Stimulated activated naive CD8-positive, alpha-beta T cell treated with anti-CD3 and anti-CD28 coated beads, Interleukin-15, amount 100 ng/mL, for 72 hours (primary cell): ENCODE measurements at regions not wholly inside any gene's neighbourhood (a gene's known extent, or its start where the extent isn't known, plus 50 kb on each side); places are given as distances from the start of the nearest gene placed in this dataset.

Source experiments
- ATAC-seq: fragments of 150-1000 bp; cut with Tn5 transposase; 2 replicates; pipeline ENCODE4 v1.10.0; 2021; ENCODE audit warnings: mild to moderate bottlenecking, moderate library complexity
- DNase-seq, 2 donors: peaks; one replicate each; pipeline ENCODE4 v3.0.0; 2021 to 2022
- H3K27ac Mint-ChIP-seq, 2 donors: one replicate each; pipeline ENCODE4 v1.8.0; 2022; ENCODE audit warnings: mild to moderate bottlenecking in 2 of 2, mixed read lengths in 2 of 2, moderate library complexity in 2 of 2
- H3K27me3 Mint-ChIP-seq: one replicate; pipeline ENCODE4 v1.8.0; 2022; ENCODE audit warnings: mixed read lengths
- H3K4me1 Mint-ChIP-seq: one replicate; pipeline ENCODE4 v1.8.0; 2022; ENCODE audit warnings: mild to moderate bottlenecking, mixed read lengths
- H3K4me3 Mint-ChIP-seq, 2 donors: one replicate each; pipeline ENCODE4 v1.8.0; 2022; ENCODE audit warnings: mild to moderate bottlenecking in 2 of 2, mixed read lengths in 2 of 2, moderate library complexity in 1 of 2
- H3K9me3 Mint-ChIP-seq, 2 donors: one replicate each; pipeline ENCODE4 v1.8.0; 2022; ENCODE audit warnings: mixed read lengths in 2 of 2

DNA sequence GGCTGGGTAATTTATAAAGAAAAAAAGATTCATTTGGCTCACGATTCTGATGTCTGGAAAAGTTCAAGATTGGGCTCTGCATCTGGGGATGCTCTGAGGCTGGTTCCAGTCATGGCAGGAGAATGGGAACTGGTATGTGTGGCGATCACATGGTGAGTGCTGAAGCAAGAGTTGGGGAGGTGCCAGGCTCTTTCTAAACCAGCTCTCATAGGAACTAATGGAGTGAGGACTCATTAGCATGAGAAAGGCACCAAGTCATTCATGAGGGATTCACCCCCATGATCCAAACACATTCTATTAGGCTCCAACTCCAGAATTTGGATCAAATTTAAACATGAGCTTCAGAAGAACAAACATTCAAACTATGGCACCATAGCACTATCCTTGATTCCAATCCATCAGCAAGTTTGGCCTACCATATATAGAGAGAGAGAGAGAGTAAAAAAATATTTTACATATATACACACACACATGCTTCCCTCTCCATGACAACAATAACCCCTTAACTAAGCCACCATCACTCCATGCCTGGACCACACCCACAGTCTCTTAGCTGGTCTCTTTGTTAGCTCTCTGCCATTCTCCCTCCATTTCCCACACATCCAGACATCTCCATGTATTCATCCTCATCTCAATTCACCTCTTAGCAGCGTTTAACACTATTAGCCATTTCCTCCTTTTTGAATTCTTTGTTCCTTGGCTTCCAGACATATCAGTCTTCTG, 57.9 kb downstream of the NPY start:
- peaks cover 13% of the 10 kb centered on the region for H3K27me3 Mint-ChIP-seq
- no peaks in the 10 kb centered on the region for H3K4me1 Mint-ChIP-seq
- DNase-seq = no peak
- H3K4me3 Mint-ChIP-seq = no peak overlapping the region
- no peak overlapping the region for H3K27ac Mint-ChIP-seq
- H3K9me3 Mint-ChIP-seq = no peaks in the 10 kb centered on the region
- ATAC-seq = no peak

DNA sequence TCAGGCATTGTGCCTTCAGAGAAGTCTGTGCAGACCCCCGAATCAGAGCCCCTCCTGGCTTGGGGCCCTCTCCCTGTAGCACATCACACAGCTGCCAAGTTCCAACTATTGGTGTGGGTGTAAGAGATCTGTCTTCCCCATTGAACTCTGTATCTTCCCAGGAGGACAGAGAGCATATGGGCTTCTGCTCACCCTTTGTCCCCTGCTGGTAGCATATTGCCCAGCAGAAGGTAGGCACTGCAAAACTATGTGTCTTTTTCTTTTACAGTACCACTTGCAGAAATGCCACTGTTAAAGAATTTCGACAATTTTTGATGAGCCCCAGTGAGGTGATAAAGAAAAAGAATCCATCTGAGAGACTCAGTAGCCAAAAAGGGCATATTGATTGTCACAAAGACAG, 59.6 kb downstream of the NPY start:
- ATAC-seq = no peak
- H3K27me3 Mint-ChIP-seq = peaks cover 1% of the 10 kb centered on the region
- H3K27ac Mint-ChIP-seq = no peak overlapping the region
- no peak overlapping the region for H3K4me3 Mint-ChIP-seq
- no peak for DNase-seq
- H3K9me3 Mint-ChIP-seq = no peaks in the 10 kb centered on the region
- no peaks in the 10 kb centered on the region for H3K4me1 Mint-ChIP-seq

DNA sequence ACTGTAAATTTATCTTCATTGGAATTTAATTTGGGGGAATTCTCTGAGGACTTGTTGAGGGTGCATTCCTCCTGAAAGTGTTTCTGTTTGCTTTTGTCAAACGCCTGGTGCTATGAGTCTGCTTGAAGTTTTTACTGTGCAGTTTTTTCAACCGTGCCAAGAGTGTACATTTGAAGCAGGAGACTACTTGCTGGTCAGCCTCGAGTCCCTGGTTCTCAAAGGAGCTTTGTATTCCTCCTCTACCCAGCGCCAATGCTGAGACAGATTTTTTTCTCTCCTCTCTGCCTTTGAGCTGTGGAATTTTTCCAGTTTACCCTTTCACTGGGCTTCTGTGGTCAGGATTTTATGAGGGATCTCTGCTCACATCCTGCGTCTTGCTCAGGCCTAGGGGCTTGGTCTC, 62.1 kb downstream of the NPY start:
- Mint-ChIP-seq H3K4me1 (no peaks in the 10 kb centered on the region), H3K27me3 (no peaks in the 10 kb centered on the region), H3K27ac (no peak overlapping the region), H3K9me3 (no peaks in the 10 kb centered on the region), H3K4me3 (no peak overlapping the region)
- ATAC-seq (no peak), DNase-seq (no peak)

DNA sequence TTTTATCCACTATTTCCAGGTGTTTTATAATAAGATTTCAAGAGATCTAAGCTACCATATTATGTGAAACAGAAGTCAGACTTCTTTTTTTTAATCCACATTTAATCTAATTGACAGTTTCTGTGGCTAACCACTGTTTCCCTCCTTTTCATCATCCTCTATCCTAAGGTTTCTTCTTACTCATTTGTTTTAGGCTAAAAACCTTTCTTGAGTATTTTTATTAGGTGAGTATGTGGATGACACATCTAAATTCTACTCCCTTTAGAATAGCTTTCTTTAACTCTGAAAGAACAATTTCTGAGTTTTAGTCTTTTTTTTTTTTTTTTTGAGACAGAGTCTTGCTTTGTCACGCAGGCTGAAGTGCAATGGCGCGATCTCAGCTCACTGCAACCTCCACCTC, 62.7 kb downstream of the NPY start:
- ATAC-seq (no peak), DNase-seq (no peak)
- Mint-ChIP-seq H3K27ac (no peak overlapping the region), H3K27me3 (no peaks in the 10 kb centered on the region), H3K4me3 (no peak overlapping the region), H3K4me1 (no peaks in the 10 kb centered on the region), H3K9me3 (no peaks in the 10 kb centered on the region)

DNA sequence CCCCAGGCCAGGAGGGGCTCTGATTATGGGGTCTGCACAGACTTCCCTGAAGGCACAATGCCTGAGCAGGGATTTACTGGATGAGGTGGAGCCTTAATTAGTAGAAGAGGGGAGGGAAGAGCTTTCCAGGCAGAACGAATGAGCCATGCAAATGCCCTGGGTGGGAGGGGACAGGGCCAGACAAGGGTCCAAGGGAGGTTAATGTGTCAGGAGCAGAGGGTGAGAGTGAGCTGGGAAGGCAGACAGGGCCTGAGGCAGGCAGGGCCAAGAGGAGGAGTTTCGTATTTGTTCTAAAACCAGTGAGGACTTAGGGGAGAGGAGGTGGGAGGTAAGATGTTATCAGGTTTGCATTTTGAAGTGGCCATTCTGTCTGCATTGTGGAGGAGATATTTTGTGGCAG, 65.3 kb downstream of the NPY start:
- H3K4me3 Mint-ChIP-seq = no peak overlapping the region
- no peak for ATAC-seq

DNA sequence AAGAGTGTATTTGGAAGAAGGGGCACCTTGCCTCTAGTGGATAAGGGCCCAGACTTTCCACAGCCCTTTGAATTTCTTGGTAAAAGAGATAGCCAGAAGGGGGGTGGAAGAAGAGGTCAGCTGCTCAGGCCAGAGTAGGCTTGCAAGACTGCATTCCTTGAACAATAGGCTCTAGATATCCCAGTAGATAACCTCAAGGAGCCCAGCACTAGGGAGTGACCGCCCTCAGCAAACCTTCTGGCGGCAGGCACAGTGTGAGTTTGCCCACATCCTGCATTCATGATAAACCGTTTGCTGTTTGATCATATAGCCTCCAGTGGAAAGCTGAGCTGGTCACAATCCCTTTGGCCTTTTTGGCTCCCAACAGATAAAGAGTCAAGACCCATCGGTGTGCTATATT, 70.5 kb downstream of the NPY start:
- Mint-ChIP-seq H3K27me3 (peaks cover 13% of the 10 kb centered on the region), H3K27ac (no peak overlapping the region), H3K4me3 (no peak overlapping the region), H3K9me3 (peaks cover 7 to 15% of the 10 kb centered on the region in 2 donors), H3K4me1 (no peaks in the 10 kb centered on the region)
- ATAC-seq (no peak), DNase-seq (no peak)

More for the DNA sequence above, 65.3 kb downstream of the NPY start:
- H3K27ac Mint-ChIP-seq = no peak overlapping the region
- DNase-seq = no peak
- H3K9me3 Mint-ChIP-seq = peaks cover 0 to 7% of the 10 kb centered on the region in 2 donors
- no peaks in the 10 kb centered on the region for H3K4me1 Mint-ChIP-seq
- H3K27me3 Mint-ChIP-seq = peaks cover 13% of the 10 kb centered on the region

DNA sequence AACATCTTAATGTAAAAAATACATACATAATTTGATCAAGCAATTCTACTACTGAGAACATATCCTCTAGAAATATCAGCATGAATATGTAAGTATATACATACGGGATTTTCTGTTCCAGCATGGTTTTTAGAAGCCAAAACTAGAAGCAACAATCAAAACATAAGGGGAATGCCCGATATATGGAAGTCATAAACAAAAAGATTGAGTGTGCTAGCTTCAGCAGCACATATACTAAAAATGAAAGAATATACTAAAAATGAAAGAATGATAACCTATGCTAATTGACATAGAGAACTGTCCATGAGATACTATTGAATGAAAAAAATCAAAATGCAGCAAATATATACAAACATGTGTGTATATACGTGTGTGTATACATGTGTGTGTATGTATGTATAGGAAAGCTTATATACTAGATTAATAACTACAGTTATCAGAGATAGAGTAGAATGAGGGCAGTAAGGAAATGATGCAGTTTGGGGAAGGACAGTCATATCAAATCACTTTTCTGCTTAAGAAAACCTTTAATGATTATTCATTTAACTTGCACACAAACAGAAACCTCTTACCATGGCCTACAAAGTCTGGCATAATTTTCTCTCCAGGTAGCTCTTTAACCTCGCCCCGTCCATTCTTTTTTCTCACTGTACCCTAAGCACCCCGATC, 72.9 kb downstream of the NPY start:
- Mint-ChIP-seq H3K9me3 (peaks cover 7 to 15% of the 10 kb centered on the region in 2 donors), H3K4me3 (no peak overlapping the region), H3K27me3 (peaks cover 13% of the 10 kb centered on the region), H3K4me1 (no peaks in the 10 kb centered on the region), H3K27ac (no peak overlapping the region)
- no peak for ATAC-seq
- no peak for DNase-seq

DNA sequence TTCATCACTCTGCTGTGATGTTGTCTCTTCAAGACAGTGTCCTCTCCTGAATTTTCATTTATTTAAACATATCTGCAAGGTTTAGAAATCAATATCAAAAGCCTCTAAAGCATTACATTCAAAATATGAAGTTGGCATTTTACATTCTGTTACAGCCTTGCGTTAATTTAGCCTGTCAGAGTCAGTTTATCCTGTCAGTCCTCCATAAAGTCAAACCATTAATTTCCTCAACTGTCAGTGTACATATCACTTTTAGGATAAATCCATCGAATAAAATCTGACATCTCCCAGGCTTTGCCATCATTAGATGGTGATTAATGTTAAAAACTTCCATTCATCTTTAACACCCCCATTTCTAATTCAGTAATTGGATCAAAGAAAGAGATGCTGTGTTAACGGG, 77.0 kb downstream of the NPY start:
- ATAC-seq = no peak
- DNase-seq = no peak
- Mint-ChIP-seq H3K4me3 (no peak overlapping the region), H3K27me3 (peaks cover 13% of the 10 kb centered on the region), H3K27ac (no peak overlapping the region), H3K4me1 (no peaks in the 10 kb centered on the region), H3K9me3 (no peaks in the 10 kb centered on the region)

DNA sequence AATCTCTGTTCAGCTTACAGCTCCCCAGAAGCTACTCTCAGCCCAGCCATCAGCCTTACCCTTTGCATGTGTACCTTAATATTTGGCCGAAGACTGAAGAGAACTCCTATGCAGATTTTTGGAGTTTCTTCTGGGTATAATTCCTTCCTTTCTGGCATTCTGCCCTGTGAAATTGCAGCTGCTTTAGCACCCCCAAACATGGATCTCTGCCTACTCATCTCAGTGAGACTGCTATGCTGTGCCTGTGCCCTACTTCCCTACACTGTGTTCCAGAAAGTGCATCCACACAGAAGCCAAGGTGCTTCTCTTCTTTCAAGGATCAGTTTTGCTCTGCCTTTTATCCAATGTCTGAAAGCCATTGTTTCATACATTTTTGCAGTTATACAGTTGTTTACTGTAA, 81.6 kb downstream of the NPY start:
- Mint-ChIP-seq H3K4me3 (no peak overlapping the region), H3K27me3 (peaks cover 18% of the 10 kb centered on the region), H3K4me1 (no peaks in the 10 kb centered on the region), H3K9me3 (no peaks in the 10 kb centered on the region), H3K27ac (no peak overlapping the region)
- DNase-seq (no peak), ATAC-seq (no peak)

DNA sequence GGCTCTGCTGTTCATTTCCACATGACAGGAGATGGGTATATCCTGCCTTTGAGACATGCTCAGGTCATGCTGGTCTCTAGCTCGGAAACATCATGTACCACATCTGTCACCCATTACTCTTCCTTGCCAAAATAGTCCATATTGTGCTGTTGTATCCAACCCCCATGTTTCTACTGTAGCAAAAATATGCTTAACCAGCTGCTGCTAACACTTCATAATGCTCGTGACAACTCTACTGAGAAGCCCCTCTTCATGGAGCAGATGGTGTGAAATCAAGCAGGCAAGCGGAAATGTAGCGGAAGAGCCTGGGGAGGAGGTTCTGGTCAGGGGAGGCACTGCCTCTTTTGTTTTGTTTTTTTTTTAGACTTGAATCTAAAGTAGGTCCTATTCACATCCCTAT, 82.9 kb downstream of the NPY start:
- Mint-ChIP-seq H3K9me3 (no peaks in the 10 kb centered on the region), H3K4me1 (no peaks in the 10 kb centered on the region), H3K4me3 (no peak overlapping the region), H3K27me3 (peaks cover 18% of the 10 kb centered on the region), H3K27ac (peak overlapping the region in 1 of 2 donors; percentile 34)
- DNase-seq (no peak), ATAC-seq (no peak)

DNA sequence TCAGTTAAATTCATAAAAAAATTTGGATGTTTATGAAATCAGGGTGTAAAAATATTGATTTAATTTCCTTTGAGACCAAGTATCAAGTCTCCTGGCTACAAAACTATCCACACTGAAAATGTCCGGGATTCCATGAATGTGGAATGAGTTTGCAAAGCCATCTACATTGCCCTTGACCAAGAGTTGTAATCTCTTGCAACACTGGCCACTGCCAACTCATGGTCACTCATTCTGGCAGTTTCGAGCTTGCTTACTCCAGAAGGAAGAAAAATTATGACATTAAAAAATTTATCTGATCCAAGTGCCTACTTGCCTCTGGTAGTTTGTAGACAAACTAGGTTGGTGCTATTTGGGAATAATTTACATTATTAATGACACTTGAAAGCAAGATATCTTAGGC, 84.2 kb downstream of the NPY start:
- Mint-ChIP-seq H3K9me3 (no peaks in the 10 kb centered on the region), H3K27me3 (peaks cover 18% of the 10 kb centered on the region), H3K4me3 (no peak overlapping the region), H3K27ac (no peak overlapping the region), H3K4me1 (no peaks in the 10 kb centered on the region)
- DNase-seq (no peak), ATAC-seq (no peak)

DNA sequence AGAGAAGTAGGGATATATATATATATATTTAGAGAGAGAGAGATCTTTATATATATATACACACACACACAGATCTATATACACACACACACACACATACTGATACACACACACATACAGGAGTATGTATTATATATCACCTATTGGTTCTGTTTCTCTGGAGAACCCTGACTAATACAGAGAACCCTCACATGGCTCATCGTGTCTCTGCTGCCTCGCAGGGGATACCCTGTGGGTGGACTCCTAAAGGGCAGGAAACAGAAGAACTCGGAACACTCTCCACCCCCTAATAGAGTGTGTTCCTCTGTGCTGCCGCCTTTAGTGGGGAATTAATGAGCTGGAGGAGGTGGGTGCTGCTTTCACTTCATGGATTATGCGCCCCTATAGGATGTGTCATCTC, 86.6 kb downstream of the NPY start:
- H3K9me3 Mint-ChIP-seq = no peaks in the 10 kb centered on the region
- ATAC-seq (peak; percentile 12), DNase-seq (no peak)
- no peaks in the 10 kb centered on the region for H3K4me1 Mint-ChIP-seq
- H3K27ac Mint-ChIP-seq = no peak overlapping the region
- peaks cover 9% of the 10 kb centered on the region for H3K27me3 Mint-ChIP-seq
- H3K4me3 Mint-ChIP-seq = no peak overlapping the region

DNA sequence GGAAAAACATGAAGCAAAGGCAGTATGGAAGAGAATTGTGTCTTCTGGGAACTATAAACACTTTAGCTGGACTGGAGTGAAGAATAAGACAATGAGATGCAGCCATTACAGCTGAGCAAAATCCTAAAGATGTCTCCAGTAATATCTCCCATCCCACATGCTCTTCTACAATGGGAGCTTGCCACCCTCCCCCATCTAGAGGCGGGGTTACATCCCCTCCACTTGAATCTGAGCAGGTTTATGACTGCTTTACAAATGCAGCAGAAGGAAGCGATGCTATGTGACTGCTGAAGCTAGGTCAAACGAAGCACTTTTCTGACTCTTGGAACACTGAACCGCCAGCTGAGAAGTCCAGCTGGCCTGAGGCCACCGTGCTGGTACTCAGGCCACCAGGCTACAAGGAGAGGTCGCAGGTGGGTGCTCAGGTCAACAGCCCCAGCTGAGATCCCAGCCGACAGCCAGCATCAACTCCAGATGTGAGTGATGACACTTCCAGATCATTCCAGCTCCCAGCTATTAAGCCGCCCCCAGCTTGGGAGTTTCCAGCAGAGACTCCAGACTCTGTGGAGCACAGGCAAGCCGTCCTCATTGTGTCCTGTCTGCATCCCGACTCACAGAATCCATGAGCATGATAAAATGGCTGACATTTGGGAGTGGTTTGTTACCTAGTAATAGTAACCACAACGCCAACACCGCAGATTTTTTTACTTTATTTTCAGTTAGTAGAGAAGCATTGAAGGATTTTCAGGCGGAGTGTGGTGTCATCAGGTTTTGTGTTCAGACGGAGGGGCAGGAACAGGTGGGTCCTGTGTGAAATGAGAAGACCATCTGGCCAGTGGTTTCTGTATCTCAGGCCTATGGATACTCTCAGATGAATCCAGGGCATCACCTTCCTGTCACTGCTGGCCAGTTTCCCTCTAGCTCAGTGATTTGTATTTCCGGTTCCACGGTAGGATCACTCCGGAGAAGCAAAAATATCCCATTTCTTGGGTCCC, 89.3 kb downstream of the NPY start:
- ATAC-seq (no peak), DNase-seq (no peak)
- peak overlapping the region in 1 of 2 donors; percentile 16 for H3K27ac Mint-ChIP-seq
- no peaks in the 10 kb centered on the region for H3K9me3 Mint-ChIP-seq
- no peaks in the 10 kb centered on the region for H3K4me1 Mint-ChIP-seq
- H3K4me3 Mint-ChIP-seq = no peak overlapping the region
- no peaks in the 10 kb centered on the region for H3K27me3 Mint-ChIP-seq

DNA sequence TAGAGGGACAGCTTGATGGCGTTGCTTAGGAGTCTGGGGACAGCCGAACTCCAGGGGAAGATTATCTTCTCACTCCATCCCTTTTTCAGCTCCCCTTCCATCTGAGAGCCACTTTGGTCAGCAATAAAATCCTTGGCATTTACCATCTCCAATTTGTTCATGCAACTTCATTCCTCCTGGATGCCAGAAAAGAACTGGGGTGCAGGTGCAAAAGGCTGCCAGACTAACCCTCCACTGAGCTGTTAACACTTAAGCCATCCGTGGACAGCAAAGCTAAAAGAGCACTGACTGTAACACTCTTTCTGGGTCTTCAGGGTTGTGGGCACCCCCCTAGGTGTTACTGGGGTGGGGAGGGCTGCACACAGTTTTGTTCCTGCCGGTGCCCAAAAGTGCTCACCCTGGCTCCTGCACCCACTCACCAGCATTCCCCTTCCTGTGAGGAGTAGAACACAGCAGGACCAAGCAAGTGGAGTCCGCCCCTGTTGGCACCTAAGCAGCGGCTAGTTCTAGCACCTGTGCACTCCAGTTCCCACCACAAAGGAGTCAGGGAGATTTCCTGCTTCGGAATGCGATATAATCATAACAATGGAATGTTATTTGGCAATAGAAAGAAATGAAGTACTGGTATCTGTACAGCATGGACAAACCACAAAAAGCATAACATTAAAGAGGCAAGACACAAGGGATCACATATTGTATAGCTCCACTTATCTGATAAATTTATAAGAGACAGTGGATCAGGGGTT, 95.1 kb downstream of the NPY start:
- DNase-seq (no peak), ATAC-seq (no peak)
- peaks cover 10% of the 10 kb centered on the region for H3K27me3 Mint-ChIP-seq
- H3K4me3 Mint-ChIP-seq = no peak overlapping the region
- no peak overlapping the region for H3K27ac Mint-ChIP-seq
- H3K4me1 Mint-ChIP-seq = no peaks in the 10 kb centered on the region
- no peaks in the 10 kb centered on the region for H3K9me3 Mint-ChIP-seq

DNA sequence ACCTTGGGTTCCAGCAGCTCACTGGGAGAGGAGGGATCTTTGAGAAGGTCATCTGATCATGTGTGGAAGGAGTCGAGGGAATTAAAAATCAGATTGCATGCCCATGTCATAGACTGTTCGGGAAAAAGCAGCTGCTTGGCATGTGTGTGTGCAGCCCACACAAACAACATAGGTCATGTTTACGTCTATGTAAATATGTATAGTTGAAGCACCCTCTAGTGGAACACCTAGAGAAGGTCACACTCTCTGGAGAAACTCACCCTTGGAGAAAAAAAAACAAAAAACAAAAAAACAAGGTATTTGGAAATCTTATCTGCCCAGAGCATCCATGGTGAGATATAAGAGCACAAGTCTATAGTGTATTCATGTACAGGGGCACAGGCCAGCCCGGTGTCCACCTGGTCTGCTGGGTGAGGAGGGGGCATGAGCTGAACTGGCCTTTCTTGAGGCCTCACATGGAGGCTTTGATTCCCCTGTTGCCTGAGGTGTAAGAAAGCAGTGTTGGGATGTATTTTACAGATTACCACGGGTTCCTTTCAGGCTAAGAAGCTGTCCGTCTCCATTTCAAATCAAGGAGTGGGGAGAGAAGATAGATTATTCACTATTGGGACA, 98.0 kb downstream of the NPY start:
- no peak for DNase-seq
- no peak overlapping the region for H3K4me3 Mint-ChIP-seq
- peaks cover 10% of the 10 kb centered on the region for H3K27me3 Mint-ChIP-seq
- no peaks in the 10 kb centered on the region for H3K4me1 Mint-ChIP-seq
- H3K9me3 Mint-ChIP-seq = no peaks in the 10 kb centered on the region
- peak; percentile 54 for ATAC-seq
- no peak overlapping the region for H3K27ac Mint-ChIP-seq
